ENCODE measurements at regions not wholly inside any gene's neighbourhood (a gene's known extent, or its start where the extent isn't known, plus 50 kb on each side); places are given as distances from the start of the nearest gene placed in this dataset.
"Not testable (repeated sequence)": the region's sequence is repeated elsewhere in the genome, so short reads cannot be mapped to it uniquely, and the experiment has no call there.

- H3K27me3 Mint-ChIP-seq; H3K4me1 Mint-ChIP-seq; H3K27ac Mint-ChIP-seq; POLR2A ChIA-PET; H3K9me3 Mint-ChIP-seq; H3K4me3 Mint-ChIP-seq; DNase-seq; H3K36me3 Mint-ChIP-seq (ENCODE audit: low read depth): not testable (repeated sequence)
- CTCF ChIA-PET = interaction anchor here (0.6 to 0.8 kb wide), 3 partner anchors 56 to 145 kb away, joined by 3 to 5 read pairs (median 3); no protein-coding TSS in a partner anchor
Observed at GRCh38 chr12:64552510-64552909, 57.8 kb upstream of the RASSF3 start.

- POLR2A ChIA-PET; CTCF ChIA-PET; H3K4me3 Mint-ChIP-seq; H3K4me1 Mint-ChIP-seq; DNase-seq; H3K27me3 Mint-ChIP-seq; H3K9me3 Mint-ChIP-seq; H3K36me3 Mint-ChIP-seq (ENCODE audit: low read depth); H3K27ac Mint-ChIP-seq: not testable (repeated sequence)
Observed at GRCh38 chr12:64553689-64554088, 56.6 kb upstream of the RASSF3 start.

GRCh38 chr12:64556231-64556630, 54.1 kb upstream of the RASSF3 start:
- Mint-ChIP-seq H3K27me3 (peaks cover 2% of the 10 kb centered on the region), H3K36me3 (ENCODE audit: low read depth) (no peaks in the 10 kb centered on the region), H3K9me3 (no peaks in the 10 kb centered on the region), H3K27ac (no peak overlapping the region), H3K4me3 (no peak overlapping the region), H3K4me1 (no peaks in the 10 kb centered on the region)
- ChIA-PET POLR2A (no interaction called here), CTCF (interaction anchor here (1.0 kb wide), 1 partner anchor 8 kb away, joined by 3 read pairs; no protein-coding TSS in a partner anchor)
- no peak for DNase-seq

- POLR2A ChIA-PET = interaction anchor here (1.0 kb wide), 1 partner anchor 142 kb away, joined by 3 read pairs; no protein-coding TSS in a partner anchor
- Mint-ChIP-seq H3K9me3 (no peaks in the 10 kb centered on the region), H3K27me3 (no peaks in the 10 kb centered on the region), H3K4me3 (no peak overlapping the region), H3K27ac (no peak overlapping the region), H3K4me1 (peaks cover 1% of the 10 kb centered on the region), H3K36me3 (ENCODE audit: low read depth) (no peaks in the 10 kb centered on the region)
- CTCF ChIA-PET = interaction anchor here (2.1 kb wide), 1 partner anchor 9 kb away, joined by 7 read pairs; no protein-coding TSS in a partner anchor
- DNase-seq = no peak
Observed at GRCh38 chr12:64558754-64559153, 51.5 kb upstream of the RASSF3 start.

- POLR2A ChIA-PET = no interaction called here
- DNase-seq = no peak
Observed at GRCh38 chr12:64560396-64561301, 49.6 kb upstream of the RASSF3 start.

More at GRCh38 chr12:64560396-64561301, 49.6 kb upstream of the RASSF3 start:
- Mint-ChIP-seq H3K27ac (no peak overlapping the region), H3K27me3 (no peaks in the 10 kb centered on the region), H3K9me3 (no peaks in the 10 kb centered on the region), H3K4me1 (peaks cover 1% of the 10 kb centered on the region), H3K4me3 (no peak overlapping the region), H3K36me3 (ENCODE audit: low read depth) (no peaks in the 10 kb centered on the region)
- CTCF ChIA-PET = interaction anchor here (1.9 to 2.1 kb wide), 2 partner anchors 11 to 137 kb away, joined by 6 to 7 read pairs; no protein-coding TSS in a partner anchor

Data from activated CD4-positive, alpha-beta memory T cell treated with anti-CD3 and anti-CD28 coated beads, Interleukin-2, amount 10 ng/mL, durations not matched to agents 7 days and 5 days (primary cell).